PC-3 (cell line): ENCODE measurements at regions not wholly inside any gene's neighbourhood (a gene's known extent, or its start where the extent isn't known, plus 50 kb on each side); places are given as distances from the start of the nearest gene placed in this dataset.

Experiments
- ATAC-seq: fragments of 200-7000 bp; cut with Tn5 transposase; 2 replicates; pipeline ENCODE4 v1.9.1; 2020; ENCODE audit warnings: mild to moderate bottlenecking, moderate library complexity
- BruUV-seq: library from RNA; stranded (reverse); fragments of 400-500 nt; replicated peaks from 2 replicates; lab custom pipeline; 2021; lab: Mats Ljungman, UMichigan
- CTCF ChIA-PET: fragments of 300-600 bp; sonication (Branson Sonifier 250); formaldehyde crosslinking; loops from one replicate; lab custom pipeline; 2022; ENCODE audit warnings: antibody characterized with exemption; lab: Charles Lee
- POLR2A ChIA-PET: fragments of 300-600 bp; sonication (Branson Sonifier 250); formaldehyde crosslinking; loops from one replicate; lab custom pipeline; 2022; ENCODE audit warnings: antibody characterized with exemption; ENCODE audit not compliant: unreplicated experiment; lab: Charles Lee
- DNase-seq: peaks from one replicate; pipeline ENCODE4 v3.0.0-alpha.2; 2015
- H2AFZ ChIP-seq: fragments of 300-600 bp; sonication (generic); 2 replicates; pipeline ENCODE4 v1.6.0; 2016; ENCODE audit warnings: antibody characterized with exemption, low read length
- H3F3A ChIP-seq: fragments of 300-600 bp; sonication (generic); one replicate; pipeline ENCODE4 v1.6.0; 2017; ENCODE audit warnings: antibody characterized with exemption, low read length, control low read depth, mild to moderate bottlenecking; ENCODE audit not compliant: unreplicated experiment
- H3K27ac ChIP-seq: fragments of 300-600 bp; sonication (generic); 2 replicates; pipeline ENCODE4 v1.5.1; 2016; ENCODE audit warnings: mild to moderate bottlenecking, low read length
- H3K27me3 ChIP-seq: fragments of 300-600 bp; sonication (generic); 2 replicates; pipeline ENCODE4 v1.6.1; 2016; ENCODE audit warnings: low read length, mixed read lengths
- H3K36me3 ChIP-seq: fragments of 300-600 bp; sonication (generic); 2 replicates; pipeline ENCODE4 v1.6.1; 2016; ENCODE audit warnings: low read depth, mixed run types, low read length, mixed read lengths
- H3K4me1 ChIP-seq: fragments of 300-600 bp; sonication (generic); 2 replicates; pipeline ENCODE4 v1.5.1; 2016; ENCODE audit warnings: low read length; ENCODE audit not compliant: insufficient read depth
- H3K4me2 ChIP-seq: fragments of 300-600 bp; sonication (generic); 2 replicates; pipeline ENCODE4 v1.6.0; 2016; ENCODE audit warnings: low read length
- H3K4me3 ChIP-seq: fragments of 300-600 bp; sonication (generic); 2 replicates; pipeline ENCODE4 v1.5.1; 2016; ENCODE audit warnings: mild to moderate bottlenecking, low read length, mixed read lengths
- H3K79me2 ChIP-seq: fragments of 300-600 bp; sonication (generic); 2 replicates; pipeline ENCODE4 v1.6.1; 2017; ENCODE audit warnings: low read length, mixed read lengths
- H3K9ac ChIP-seq: fragments of 300-600 bp; sonication (generic); 2 replicates; pipeline ENCODE4 v1.6.0; 2016; ENCODE audit warnings: mild to moderate bottlenecking, low read length
- H3K9me2 ChIP-seq: fragments of 300-600 bp; sonication (generic); replicated peaks from 2 replicates; pipeline ENCODE4 v1.6.1; 2016; ENCODE audit warnings: mixed run types, low read length, mixed read lengths
- H3K9me3 ChIP-seq: fragments of 300-600 bp; sonication (generic); 2 replicates; pipeline ENCODE4 v1.6.1; 2016; ENCODE audit warnings: low read length, mixed read lengths
- H4K20me1 ChIP-seq: fragments of 300-600 bp; sonication (generic); 2 replicates; pipeline ENCODE4 v1.6.1; 2016; ENCODE audit warnings: low read length, mixed read lengths
- EZH2 ChIP-seq: fragments of 300-600 bp; sonication (generic); IDR thresholded peaks from one replicate; pipeline ENCODE4 v1.6.1; 2017; ENCODE audit warnings: antibody characterized with exemption, mild to moderate bottlenecking, low read length; ENCODE audit not compliant: unreplicated experiment
- EZH2phosphoT487 ChIP-seq: fragments of 300-600 bp; sonication (generic); IDR thresholded peaks from 2 replicates; pipeline ENCODE4 v1.6.1; 2018; ENCODE audit warnings: mild to moderate bottlenecking, antibody characterized with exemption, low read length, borderline replicate concordance
- intact Hi-C: fragments of 100-400 bp; cut with micrococcal nuclease; formaldehyde crosslinking; loops from 2 replicates; pipeline ENCODE4 v1.9.0; 2023
- TF ChIP-seq, protein P1 (sequence below): fragments of 300-600 bp; sonication (generic); conservative IDR thresholded peaks from 2 replicates; pipeline ENCODE4 v1.5.1; 2017; ENCODE audit warnings: antibody characterized with exemption, low read depth, mild to moderate bottlenecking, low read length

DNA sequence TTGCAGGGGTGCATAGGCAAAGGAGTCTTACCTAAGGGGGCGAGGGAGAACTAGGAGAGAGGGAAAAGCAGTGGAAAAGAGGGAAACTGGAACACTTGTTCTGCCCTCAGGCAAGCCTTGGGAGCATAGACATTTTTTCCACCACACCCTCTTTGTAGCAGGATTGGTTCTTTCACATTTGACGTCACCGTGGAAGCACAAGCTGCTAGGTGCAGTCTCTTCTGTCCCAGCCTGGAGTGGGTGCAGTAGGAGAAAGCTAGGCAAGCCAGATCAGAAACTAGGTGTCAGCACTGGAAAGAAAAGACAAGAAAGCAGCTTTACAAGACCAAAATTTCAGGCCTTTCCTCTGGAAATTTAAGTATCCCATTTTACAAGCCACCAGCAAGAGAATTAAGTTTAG, 440.4 kb downstream of the EFNA5 start:
- BruUV-seq: no TSS peak
- Histone ChIP-seq H2AFZ (no peak overlapping the region), H3K36me3 (no peaks in the 10 kb centered on the region), H3K4me1 (no peaks in the 10 kb centered on the region), H3K9me2 (no peaks in the 10 kb centered on the region), H3K9ac (no peak overlapping the region), H3K9me3 (no peaks in the 10 kb centered on the region), H3K79me2 (no peaks in the 10 kb centered on the region), H3K4me3 (no peak overlapping the region), H3F3A (no peaks in the 10 kb centered on the region), H4K20me1 (no peaks in the 10 kb centered on the region), H3K27me3 (no peaks in the 10 kb centered on the region), H3K27ac (no peak overlapping the region), H3K4me2 (no peak overlapping the region)
- DNase-seq: no peak
- intact Hi-C loops: no loop called here
- CTCF ChIA-PET: no interaction called here
- POLR2A ChIA-PET: interaction anchor here (0.6 kb wide), 1 partner anchor 1211 kb away, joined by 4 read pairs; no protein-coding TSS in a partner anchor
- ATAC-seq: no peak
- TF ChIP-seq, protein P1, sequence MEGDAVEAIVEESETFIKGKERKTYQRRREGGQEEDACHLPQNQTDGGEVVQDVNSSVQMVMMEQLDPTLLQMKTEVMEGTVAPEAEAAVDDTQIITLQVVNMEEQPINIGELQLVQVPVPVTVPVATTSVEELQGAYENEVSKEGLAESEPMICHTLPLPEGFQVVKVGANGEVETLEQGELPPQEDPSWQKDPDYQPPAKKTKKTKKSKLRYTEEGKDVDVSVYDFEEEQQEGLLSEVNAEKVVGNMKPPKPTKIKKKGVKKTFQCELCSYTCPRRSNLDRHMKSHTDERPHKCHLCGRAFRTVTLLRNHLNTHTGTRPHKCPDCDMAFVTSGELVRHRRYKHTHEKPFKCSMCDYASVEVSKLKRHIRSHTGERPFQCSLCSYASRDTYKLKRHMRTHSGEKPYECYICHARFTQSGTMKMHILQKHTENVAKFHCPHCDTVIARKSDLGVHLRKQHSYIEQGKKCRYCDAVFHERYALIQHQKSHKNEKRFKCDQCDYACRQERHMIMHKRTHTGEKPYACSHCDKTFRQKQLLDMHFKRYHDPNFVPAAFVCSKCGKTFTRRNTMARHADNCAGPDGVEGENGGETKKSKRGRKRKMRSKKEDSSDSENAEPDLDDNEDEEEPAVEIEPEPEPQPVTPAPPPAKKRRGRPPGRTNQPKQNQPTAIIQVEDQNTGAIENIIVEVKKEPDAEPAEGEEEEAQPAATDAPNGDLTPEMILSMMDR: no peak
- no peak for TF ChIP-seq EZH2phosphoT487

DNA sequence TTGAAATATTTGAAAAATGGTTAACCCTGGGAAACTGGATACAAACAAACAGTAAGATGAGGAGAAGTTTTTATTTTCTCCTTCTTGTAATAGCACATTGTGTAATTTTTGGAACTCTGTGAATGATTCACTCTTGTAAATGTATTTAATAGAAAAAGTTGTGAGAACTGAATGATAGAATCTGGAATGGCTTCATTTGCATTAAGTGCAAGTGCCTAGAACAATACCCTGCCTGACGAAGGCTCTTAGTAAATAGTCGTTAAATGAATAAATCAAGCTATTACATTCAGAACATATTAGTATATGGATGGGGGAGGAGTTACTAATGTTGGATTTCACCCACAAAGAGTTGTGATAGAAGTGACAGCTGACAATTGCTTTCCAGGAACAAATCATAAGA, 442.5 kb downstream of the EFNA5 start:
- DNase-seq: peak; percentile 8
- Histone ChIP-seq H3K4me3 (no peak overlapping the region), H3K27me3 (no peaks in the 10 kb centered on the region), H3K9me3 (no peaks in the 10 kb centered on the region), H3K4me2 (no peak overlapping the region), H3K36me3 (no peaks in the 10 kb centered on the region), H3F3A (no peaks in the 10 kb centered on the region), H3K4me1 (no peaks in the 10 kb centered on the region), H3K79me2 (no peaks in the 10 kb centered on the region), H3K9me2 (no peaks in the 10 kb centered on the region), H3K27ac (no peak overlapping the region), H3K9ac (no peak overlapping the region), H2AFZ (no peak overlapping the region), H4K20me1 (no peaks in the 10 kb centered on the region)
- ATAC-seq: peak; percentile 56
- intact Hi-C loops: no loop called here
- no TSS peak for BruUV-seq
- POLR2A ChIA-PET: no interaction called here
- TF ChIP-seq EZH2: no peak
- TF ChIP-seq, protein P1: no peak
- no peak for TF ChIP-seq EZH2phosphoT487
- CTCF ChIA-PET: no interaction called here

DNA sequence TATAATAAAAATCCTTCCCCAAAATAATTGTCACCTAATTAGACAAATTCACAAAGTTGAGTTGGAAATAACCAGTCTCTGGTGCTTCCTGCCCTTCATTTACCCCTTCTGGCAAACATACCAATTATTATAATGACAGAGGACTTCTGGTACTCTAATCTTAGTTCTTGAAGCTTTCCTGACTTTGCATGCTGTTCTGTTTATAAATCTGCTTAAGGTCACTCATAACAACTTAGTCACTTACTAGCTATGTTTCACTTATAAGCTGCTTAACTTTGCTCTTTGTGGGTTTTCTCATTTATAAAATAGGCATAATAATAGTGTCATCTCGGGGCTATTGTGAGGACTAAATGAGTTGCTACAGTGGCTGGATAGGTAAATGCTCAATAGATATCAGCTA, 446.5 kb downstream of the EFNA5 start:
- H3F3A ChIP-seq: no peaks in the 10 kb centered on the region
- intact Hi-C loops: no loop called here
- POLR2A ChIA-PET: no interaction called here
- H3K4me3 ChIP-seq: no peak overlapping the region
- TF ChIP-seq, protein P1: no peak
- no peak for TF ChIP-seq EZH2
- TF ChIP-seq EZH2phosphoT487: no peak
- H3K4me1 ChIP-seq: no peaks in the 10 kb centered on the region
- no peak for DNase-seq
- no peak overlapping the region for H3K27ac ChIP-seq
- BruUV-seq: no TSS peak
- H3K27me3 ChIP-seq: no peaks in the 10 kb centered on the region
- H3K9me3 ChIP-seq: no peaks in the 10 kb centered on the region
- no peak overlapping the region for H2AFZ ChIP-seq
- H3K79me2 ChIP-seq: no peaks in the 10 kb centered on the region
- H3K9ac ChIP-seq: no peak overlapping the region
- H3K4me2 ChIP-seq: no peak overlapping the region
- CTCF ChIA-PET: no interaction called here
- no peak for ATAC-seq
- no peaks in the 10 kb centered on the region for H3K9me2 ChIP-seq
- no peaks in the 10 kb centered on the region for H4K20me1 ChIP-seq
- no peaks in the 10 kb centered on the region for H3K36me3 ChIP-seq
